Activated CD8-positive, alpha-beta T cell treated with anti-CD3 and anti-CD28 coated beads for 36 hours (primary cell): ENCODE measurements at regions not wholly inside any gene's neighbourhood (a gene's known extent, or its start where the extent isn't known, plus 50 kb on each side); places are given as distances from the start of the nearest gene placed in this dataset.

Experiments used
- ATAC-seq: fragments of 200-7000 bp; cut with Tn5 transposase; one replicate; pipeline ENCODE4 v1.10.0; 2021; ENCODE audit warnings: mild to moderate bottlenecking, moderate library complexity
- CTCF ChIA-PET: fragments of 350-600 bp; sonication (Branson Sonifier 250); formaldehyde crosslinking; loops from one replicate; lab custom pipeline; 2021; ENCODE audit warnings: antibody characterized with exemption; lab: Charles Lee
- POLR2A ChIA-PET: fragments of 350-600 bp; sonication (Branson Sonifier 250); formaldehyde crosslinking; loops from one replicate; lab custom pipeline; 2021; ENCODE audit warnings: antibody characterized with exemption; lab: Charles Lee
- DNase-seq: peaks from one replicate; pipeline ENCODE4 v3.0.0-alpha.2; 2020
- H3K27ac Mint-ChIP-seq: one replicate; pipeline ENCODE4 v1.8.0; 2021; ENCODE audit warnings: mild to moderate bottlenecking, mixed read lengths
- H3K27me3 Mint-ChIP-seq: one replicate; pipeline ENCODE4 v1.8.0; 2021; ENCODE audit warnings: mixed read lengths
- H3K36me3 Mint-ChIP-seq: one replicate; pipeline ENCODE4 v1.8.0; 2021; ENCODE audit warnings: low read depth, mixed read lengths
- H3K4me1 Mint-ChIP-seq: one replicate; pipeline ENCODE4 v1.8.0; 2021; ENCODE audit warnings: low read depth, mixed read lengths
- H3K4me3 Mint-ChIP-seq: one replicate; pipeline ENCODE4 v1.8.0; 2021; ENCODE audit warnings: mild to moderate bottlenecking, moderate library complexity, mixed read lengths
- H3K9me3 Mint-ChIP-seq: one replicate; pipeline ENCODE4 v1.8.0; 2021; ENCODE audit warnings: mixed read lengths
- intact Hi-C: fragments of 100-400 bp; cut with micrococcal nuclease; formaldehyde crosslinking; loops from one replicate; pipeline ENCODE4 v1.10.0; 2022
- TF ChIP-seq, protein P1 (sequence below): fragments of 200-600 bp; IDR thresholded peaks from one replicate; pipeline ENCODE4 v1.8.0; 2022; ENCODE audit warnings: antibody characterized with exemption, mild to moderate bottlenecking

DNA sequence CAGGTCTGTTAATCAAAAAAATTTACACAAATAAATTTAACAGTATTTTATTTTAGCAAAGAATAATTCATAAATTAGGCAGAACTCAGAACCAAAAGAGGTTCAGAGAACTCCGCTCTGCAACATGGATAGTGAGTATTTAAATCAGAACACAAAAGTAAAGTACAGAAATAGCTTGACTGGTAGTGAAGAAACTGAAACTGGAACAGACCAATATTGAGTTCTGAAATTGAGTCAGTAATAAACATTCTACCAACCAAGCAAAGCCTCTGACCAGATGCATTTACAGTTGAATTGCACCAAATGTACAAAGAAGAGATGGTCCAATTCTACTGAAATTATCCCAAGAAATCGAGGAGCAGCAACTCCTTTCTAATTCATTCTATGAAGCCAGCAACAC, 1542.8 kb downstream of the EFNA5 start:
- CTCF ChIA-PET: no interaction called here
- ATAC-seq: no peak
- no peaks in the 10 kb centered on the region for H3K4me1 Mint-ChIP-seq

DNA sequence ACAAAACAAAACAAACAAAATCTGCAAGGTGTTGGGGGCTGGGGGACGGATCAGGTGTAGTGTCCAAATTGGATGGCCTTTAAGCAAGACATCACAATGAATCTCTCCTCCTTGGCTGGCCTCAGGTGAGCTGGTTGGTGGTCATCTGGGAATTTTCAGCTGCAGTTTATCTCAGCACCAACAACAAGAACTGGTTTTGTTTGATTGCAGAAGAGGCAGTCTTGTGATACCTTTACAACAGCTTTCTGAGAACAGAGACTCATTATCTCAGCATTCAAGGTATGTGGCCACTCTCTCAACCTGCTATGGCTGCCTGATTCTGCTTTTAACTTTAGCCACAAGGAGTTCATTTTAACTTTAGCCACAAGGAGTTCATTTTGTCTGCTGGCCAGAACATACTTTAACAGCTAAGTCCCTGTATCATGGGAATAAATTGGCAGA, 1543.4 kb downstream of the EFNA5 start:
- ChIA-PET POLR2A (interaction anchor here (1.2 kb wide), 1 partner anchor 9 kb away, joined by 3 read pairs; no protein-coding TSS in a partner anchor), CTCF (no interaction called here)
- no peaks in the 10 kb centered on the region for H3K27me3 Mint-ChIP-seq
- no peaks in the 10 kb centered on the region for H3K36me3 Mint-ChIP-seq
- no peaks in the 10 kb centered on the region for H3K4me1 Mint-ChIP-seq
- H3K4me3 Mint-ChIP-seq: no peak overlapping the region
- intact Hi-C loops: no loop called here
- no peak for DNase-seq
- no peak overlapping the region for H3K27ac Mint-ChIP-seq
- peaks cover 1% of the 10 kb centered on the region for H3K9me3 Mint-ChIP-seq
- ATAC-seq: no peak
- TF ChIP-seq, protein P1, sequence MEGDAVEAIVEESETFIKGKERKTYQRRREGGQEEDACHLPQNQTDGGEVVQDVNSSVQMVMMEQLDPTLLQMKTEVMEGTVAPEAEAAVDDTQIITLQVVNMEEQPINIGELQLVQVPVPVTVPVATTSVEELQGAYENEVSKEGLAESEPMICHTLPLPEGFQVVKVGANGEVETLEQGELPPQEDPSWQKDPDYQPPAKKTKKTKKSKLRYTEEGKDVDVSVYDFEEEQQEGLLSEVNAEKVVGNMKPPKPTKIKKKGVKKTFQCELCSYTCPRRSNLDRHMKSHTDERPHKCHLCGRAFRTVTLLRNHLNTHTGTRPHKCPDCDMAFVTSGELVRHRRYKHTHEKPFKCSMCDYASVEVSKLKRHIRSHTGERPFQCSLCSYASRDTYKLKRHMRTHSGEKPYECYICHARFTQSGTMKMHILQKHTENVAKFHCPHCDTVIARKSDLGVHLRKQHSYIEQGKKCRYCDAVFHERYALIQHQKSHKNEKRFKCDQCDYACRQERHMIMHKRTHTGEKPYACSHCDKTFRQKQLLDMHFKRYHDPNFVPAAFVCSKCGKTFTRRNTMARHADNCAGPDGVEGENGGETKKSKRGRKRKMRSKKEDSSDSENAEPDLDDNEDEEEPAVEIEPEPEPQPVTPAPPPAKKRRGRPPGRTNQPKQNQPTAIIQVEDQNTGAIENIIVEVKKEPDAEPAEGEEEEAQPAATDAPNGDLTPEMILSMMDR: no peak

More for the DNA sequence above, 1542.8 kb downstream of the EFNA5 start:
- TF ChIP-seq, protein P1: no peak
- no peak overlapping the region for H3K4me3 Mint-ChIP-seq
- intact Hi-C loops: no loop called here
- H3K27me3 Mint-ChIP-seq: no peaks in the 10 kb centered on the region
- H3K27ac Mint-ChIP-seq: no peak overlapping the region
- H3K36me3 Mint-ChIP-seq: no peaks in the 10 kb centered on the region
- DNase-seq: no peak
- POLR2A ChIA-PET: interaction anchor here (1.2 kb wide), 1 partner anchor 10 kb away, joined by 3 read pairs; no protein-coding TSS in a partner anchor
- no peaks in the 10 kb centered on the region for H3K9me3 Mint-ChIP-seq

DNA sequence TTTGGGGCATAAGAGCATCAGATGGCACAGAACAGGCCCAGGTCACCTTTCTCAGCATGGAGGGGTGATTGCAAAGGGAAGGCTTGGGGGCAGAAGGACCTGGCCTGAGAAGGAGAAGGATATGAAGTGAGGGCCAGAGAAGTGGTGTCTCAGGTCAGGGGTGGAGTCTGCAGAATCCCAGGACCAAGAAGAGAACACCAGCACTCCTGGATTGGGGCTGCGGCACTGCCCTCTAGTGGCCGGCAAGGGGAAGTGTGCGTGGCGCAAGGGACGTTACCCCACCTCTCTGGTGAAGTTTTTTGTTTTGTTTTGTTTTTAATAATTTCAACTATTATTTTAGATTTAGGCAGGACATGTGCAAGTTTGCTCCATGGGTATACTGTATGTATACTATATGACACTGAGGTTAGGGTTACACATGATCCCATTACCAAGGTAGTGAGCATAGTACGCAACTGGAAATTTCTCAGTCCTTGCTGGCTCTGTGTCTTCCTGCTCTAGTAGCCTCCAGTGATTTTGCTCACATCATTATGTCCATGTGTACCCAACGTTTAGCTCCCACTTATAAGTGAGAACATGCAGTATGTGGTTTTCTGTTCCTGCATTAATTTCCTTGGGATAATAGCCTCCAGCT, 1548.6 kb downstream of the EFNA5 start:
- Mint-ChIP-seq H3K36me3 (no peaks in the 10 kb centered on the region), H3K4me1 (no peaks in the 10 kb centered on the region), H3K9me3 (peaks cover 6% of the 10 kb centered on the region), H3K27me3 (no peaks in the 10 kb centered on the region), H3K4me3 (no peak overlapping the region), H3K27ac (no peak overlapping the region)
- intact Hi-C loops: no loop called here
- no peak for ATAC-seq
- DNase-seq: peak; percentile 16
- CTCF ChIA-PET: no interaction called here
- TF ChIP-seq, protein P1: peak; percentile 80
- POLR2A ChIA-PET: no interaction called here

DNA sequence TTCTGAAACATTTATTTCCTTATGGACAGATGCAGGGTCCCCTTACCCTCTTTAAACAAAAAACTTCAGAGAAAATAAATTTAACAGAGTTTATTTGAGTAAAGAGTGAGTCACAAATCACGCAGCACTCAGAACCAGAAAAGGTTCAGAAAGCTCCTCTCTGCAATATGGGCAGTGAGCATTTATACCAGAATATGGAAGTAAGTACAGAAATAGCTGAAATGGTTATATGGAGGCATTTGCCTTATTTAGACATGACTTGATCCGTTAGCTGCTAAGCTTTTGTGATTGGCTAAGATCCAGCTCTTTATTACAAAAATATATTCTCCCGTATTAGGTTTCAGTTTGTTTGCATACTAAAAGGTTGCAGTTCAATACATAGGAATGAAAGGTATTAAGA, 1554.1 kb downstream of the EFNA5 start:
- ChIA-PET POLR2A (no interaction called here), CTCF (no interaction called here)
- H3K36me3 Mint-ChIP-seq: no peaks in the 10 kb centered on the region
- H3K9me3 Mint-ChIP-seq: peaks cover 14% of the 10 kb centered on the region
- no peaks in the 10 kb centered on the region for H3K4me1 Mint-ChIP-seq
- H3K27ac Mint-ChIP-seq: no peak overlapping the region
- intact Hi-C loops: no loop called here
- TF ChIP-seq, protein P1: no peak
- no peak for ATAC-seq
- H3K4me3 Mint-ChIP-seq: no peak overlapping the region
- DNase-seq: no peak
- no peaks in the 10 kb centered on the region for H3K27me3 Mint-ChIP-seq

DNA sequence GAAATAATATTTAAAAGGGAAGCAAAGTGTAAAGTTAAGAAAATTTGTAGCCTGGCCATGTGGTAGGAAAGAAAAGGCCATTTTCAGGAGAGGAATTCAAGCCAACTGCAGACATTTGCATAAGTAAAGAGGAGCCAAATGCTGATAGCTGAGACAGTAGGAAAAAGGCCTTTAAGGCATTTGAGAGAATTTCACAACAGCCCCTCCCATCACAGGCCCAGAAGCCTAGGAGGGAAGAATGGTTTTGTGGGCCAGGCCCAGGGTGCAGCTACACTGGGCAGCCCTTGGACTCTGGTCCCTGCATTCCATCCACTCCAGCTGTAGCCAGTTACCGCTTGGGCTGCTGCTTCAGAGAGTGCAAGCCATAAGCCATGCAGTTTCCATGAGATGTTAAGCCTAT, 1556.8 kb downstream of the EFNA5 start:
- peaks cover 10% of the 10 kb centered on the region for H3K9me3 Mint-ChIP-seq
- no peaks in the 10 kb centered on the region for H3K4me1 Mint-ChIP-seq
- no peaks in the 10 kb centered on the region for H3K27me3 Mint-ChIP-seq
- no peak overlapping the region for H3K27ac Mint-ChIP-seq
- CTCF ChIA-PET: interaction anchor here (0.7 kb wide), 1 partner anchor 9 kb away, joined by 3 read pairs; no protein-coding TSS in a partner anchor
- DNase-seq (no peak), ATAC-seq (no peak)
- POLR2A ChIA-PET: no interaction called here
- intact Hi-C loops: no loop called here
- H3K4me3 Mint-ChIP-seq: no peak overlapping the region
- TF ChIP-seq, protein P1: no peak
- H3K36me3 Mint-ChIP-seq: no peaks in the 10 kb centered on the region
